ENCODE measurements at regions not wholly inside any gene's neighbourhood (a gene's known extent, or its start where the extent isn't known, plus 50 kb on each side); places are given as distances from the start of the nearest gene placed in this dataset.
A peak's percentile ranks its signal among the peaks of the same experiment; 100 is the strongest.

DNA sequence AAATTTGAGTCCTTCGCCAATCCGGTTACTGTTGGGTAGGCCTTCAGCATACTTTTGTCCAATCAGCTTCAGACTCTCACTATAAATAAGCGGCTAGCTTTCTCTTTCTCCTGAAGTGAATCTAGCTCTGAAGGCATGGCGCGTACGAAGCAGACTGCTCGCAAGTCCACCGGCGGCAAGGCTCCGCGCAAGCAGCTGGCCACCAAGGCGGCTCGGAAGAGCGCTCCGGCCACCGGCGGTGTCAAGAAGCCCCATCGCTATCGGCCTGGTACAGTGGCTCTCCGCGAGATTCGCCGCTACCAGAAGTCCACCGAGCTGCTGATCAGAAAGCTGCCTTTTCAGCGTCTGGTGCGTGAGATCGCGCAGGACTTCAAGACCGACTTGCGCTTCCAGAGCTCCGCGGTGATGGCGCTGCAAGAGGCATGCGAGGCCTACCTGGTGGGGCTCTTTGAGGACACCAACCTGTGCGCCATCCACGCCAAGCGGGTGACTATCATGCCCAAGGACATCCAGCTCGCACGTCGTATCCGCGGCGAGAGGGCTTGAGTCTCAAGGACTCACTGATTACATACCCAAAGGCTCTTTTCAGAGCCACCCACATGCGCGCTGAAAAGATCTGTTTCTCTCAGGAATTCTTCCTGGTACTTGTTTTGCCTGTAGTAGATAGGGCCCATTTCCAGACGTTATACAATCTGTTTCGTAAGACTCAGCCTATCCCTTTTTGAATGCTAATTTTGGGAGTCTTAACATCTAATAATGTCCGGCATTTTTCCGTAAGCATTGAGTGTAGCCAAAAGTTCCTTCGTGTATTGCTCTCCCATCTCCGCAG, 102.0 kb downstream of the OR2B2 start (continued):
- no peak for TF ChIP-seq ZBTB39 (CRISPR knock-in tag; IDR thresholded peaks at IDR 0.05)
- TF ChIP-seq, protein P1, sequence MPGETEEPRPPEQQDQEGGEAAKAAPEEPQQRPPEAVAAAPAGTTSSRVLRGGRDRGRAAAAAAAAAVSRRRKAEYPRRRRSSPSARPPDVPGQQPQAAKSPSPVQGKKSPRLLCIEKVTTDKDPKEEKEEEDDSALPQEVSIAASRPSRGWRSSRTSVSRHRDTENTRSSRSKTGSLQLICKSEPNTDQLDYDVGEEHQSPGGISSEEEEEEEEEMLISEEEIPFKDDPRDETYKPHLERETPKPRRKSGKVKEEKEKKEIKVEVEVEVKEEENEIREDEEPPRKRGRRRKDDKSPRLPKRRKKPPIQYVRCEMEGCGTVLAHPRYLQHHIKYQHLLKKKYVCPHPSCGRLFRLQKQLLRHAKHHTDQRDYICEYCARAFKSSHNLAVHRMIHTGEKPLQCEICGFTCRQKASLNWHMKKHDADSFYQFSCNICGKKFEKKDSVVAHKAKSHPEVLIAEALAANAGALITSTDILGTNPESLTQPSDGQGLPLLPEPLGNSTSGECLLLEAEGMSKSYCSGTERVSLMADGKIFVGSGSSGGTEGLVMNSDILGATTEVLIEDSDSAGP (CRISPR knock-in tag; IDR thresholded peaks at IDR 0.05; ENCODE audit: borderline replicate concordance) = peak; percentile 95
- TF ChIP-seq ZNF558 (CRISPR knock-in tag; IDR thresholded peaks at IDR 0.05; ENCODE audit: borderline replicate concordance) = peak; percentile 48; the same call in 1 of the 2 replicates
- TF ChIP-seq AGO2 (optimal IDR thresholded peaks at IDR 0.05; ENCODE audit: low read depth, low read length) = peak; percentile 100
- TF ChIP-seq, protein P2, sequence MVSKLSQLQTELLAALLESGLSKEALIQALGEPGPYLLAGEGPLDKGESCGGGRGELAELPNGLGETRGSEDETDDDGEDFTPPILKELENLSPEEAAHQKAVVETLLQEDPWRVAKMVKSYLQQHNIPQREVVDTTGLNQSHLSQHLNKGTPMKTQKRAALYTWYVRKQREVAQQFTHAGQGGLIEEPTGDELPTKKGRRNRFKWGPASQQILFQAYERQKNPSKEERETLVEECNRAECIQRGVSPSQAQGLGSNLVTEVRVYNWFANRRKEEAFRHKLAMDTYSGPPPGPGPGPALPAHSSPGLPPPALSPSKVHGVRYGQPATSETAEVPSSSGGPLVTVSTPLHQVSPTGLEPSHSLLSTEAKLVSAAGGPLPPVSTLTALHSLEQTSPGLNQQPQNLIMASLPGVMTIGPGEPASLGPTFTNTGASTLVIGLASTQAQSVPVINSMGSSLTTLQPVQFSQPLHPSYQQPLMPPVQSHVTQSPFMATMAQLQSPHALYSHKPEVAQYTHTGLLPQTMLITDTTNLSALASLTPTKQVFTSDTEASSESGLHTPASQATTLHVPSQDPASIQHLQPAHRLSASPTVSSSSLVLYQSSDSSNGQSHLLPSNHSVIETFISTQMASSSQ (IDR thresholded peaks at IDR 0.05; ENCODE audit: low read depth) = no peak
- TF ChIP-seq, protein P2 (CRISPR knock-in tag; IDR thresholded peaks at IDR 0.05; ENCODE audit: borderline replicate concordance) = no peak; the same call in 1 of the 2 replicates
- peak; percentile 74 for TF ChIP-seq YEATS2 (CRISPR knock-in tag; IDR thresholded peaks at IDR 0.05; ENCODE audit: borderline replicate concordance)
- TF ChIP-seq AFF4 (CRISPR knock-in tag; IDR thresholded peaks at IDR 0.05) = peak; percentile 100
- TF ChIP-seq, protein P3, sequence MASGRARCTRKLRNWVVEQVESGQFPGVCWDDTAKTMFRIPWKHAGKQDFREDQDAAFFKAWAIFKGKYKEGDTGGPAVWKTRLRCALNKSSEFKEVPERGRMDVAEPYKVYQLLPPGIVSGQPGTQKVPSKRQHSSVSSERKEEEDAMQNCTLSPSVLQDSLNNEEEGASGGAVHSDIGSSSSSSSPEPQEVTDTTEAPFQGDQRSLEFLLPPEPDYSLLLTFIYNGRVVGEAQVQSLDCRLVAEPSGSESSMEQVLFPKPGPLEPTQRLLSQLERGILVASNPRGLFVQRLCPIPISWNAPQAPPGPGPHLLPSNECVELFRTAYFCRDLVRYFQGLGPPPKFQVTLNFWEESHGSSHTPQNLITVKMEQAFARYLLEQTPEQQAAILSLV (CRISPR knock-in tag; IDR thresholded peaks at IDR 0.05; ENCODE audit: borderline replicate concordance) = peak; percentile 90; the same call in 1 of the 2 replicates

Measured in HepG2 (cell line).